ENCODE measurements at regions not wholly inside any gene's neighbourhood (a gene's known extent, or its start where the extent isn't known, plus 50 kb on each side); places are given as distances from the start of the nearest gene placed in this dataset.

DNA sequence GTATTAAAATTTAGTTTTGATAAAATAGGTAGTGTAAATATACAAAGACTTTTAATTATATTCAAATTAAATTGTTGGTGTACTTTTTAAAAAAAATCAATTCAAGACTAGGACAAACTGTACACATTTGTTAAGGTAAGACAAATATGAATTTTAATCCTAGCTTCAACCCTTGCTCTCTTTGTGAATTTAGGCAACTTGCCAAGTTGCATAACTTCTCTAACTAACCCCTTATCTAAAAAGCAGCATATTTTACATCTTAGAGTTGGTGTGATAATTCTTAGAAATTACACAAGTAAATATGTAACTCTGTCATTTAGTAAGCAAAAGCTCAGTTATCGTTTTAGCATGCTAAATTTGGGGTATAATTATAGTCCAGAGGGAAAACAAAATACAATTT lies 78.1 kb upstream of the FSTL5 start:
- TF ChIP-seq, protein P1, sequence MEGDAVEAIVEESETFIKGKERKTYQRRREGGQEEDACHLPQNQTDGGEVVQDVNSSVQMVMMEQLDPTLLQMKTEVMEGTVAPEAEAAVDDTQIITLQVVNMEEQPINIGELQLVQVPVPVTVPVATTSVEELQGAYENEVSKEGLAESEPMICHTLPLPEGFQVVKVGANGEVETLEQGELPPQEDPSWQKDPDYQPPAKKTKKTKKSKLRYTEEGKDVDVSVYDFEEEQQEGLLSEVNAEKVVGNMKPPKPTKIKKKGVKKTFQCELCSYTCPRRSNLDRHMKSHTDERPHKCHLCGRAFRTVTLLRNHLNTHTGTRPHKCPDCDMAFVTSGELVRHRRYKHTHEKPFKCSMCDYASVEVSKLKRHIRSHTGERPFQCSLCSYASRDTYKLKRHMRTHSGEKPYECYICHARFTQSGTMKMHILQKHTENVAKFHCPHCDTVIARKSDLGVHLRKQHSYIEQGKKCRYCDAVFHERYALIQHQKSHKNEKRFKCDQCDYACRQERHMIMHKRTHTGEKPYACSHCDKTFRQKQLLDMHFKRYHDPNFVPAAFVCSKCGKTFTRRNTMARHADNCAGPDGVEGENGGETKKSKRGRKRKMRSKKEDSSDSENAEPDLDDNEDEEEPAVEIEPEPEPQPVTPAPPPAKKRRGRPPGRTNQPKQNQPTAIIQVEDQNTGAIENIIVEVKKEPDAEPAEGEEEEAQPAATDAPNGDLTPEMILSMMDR (IDR thresholded peaks at IDR 0.05): no peak
- TF ChIP-seq POLR2AphosphoS5 (IDR thresholded peaks at IDR 0.05): no peak
